Natural killer cell (primary cell): ENCODE measurements at regions not wholly inside any gene's neighbourhood (a gene's known extent, or its start where the extent isn't known, plus 50 kb on each side); places are given as distances from the start of the nearest gene placed in this dataset.

Experiments used
- ATAC-seq, 3 donors: fragments of 150-1000 bp in 2 of 3; fragments of 200-7000 bp in 1 of 3; cut with Tn5 transposase; 1 replicate in 1 of 3; 2 replicates in 2 of 3; pipeline ENCODE4 v1.10.0; 2021; ENCODE audit warnings: mild to moderate bottlenecking in 2 of 3, moderate library complexity in 2 of 3
- DNase-seq, 2 donors: peaks; one replicate each; pipeline versions ENCODE4 v3.0.0 to v3.0.0-alpha.2; 2013 to 2021; ENCODE audit warnings: mixed read lengths in 1 of 2
- H3K27ac ChIP-seq: one replicate; pipeline ENCODE4 v1.5.1; 2013; ENCODE audit warnings: mild to moderate bottlenecking, low read length
- H3K27me3 ChIP-seq: one replicate; pipeline ENCODE4 v1.6.1; 2013; ENCODE audit warnings: low read length; ENCODE audit not compliant: control insufficient read depth, insufficient read depth
- H3K36me3 ChIP-seq: one replicate; pipeline ENCODE4 v1.6.1; 2013; ENCODE audit warnings: low read length; ENCODE audit not compliant: control insufficient read depth, insufficient read depth
- H3K4me1 ChIP-seq: one replicate; pipeline ENCODE4 v1.6.1; 2013; ENCODE audit warnings: low read length; ENCODE audit not compliant: control insufficient read depth, insufficient read depth
- H3K4me3 ChIP-seq: one replicate; pipeline ENCODE4 v1.5.1; 2013; ENCODE audit warnings: low read length
- H3K9me3 ChIP-seq: one replicate; pipeline ENCODE4 v1.6.1; 2013; ENCODE audit warnings: low read length; ENCODE audit not compliant: control insufficient read depth, insufficient read depth
- H3K27ac Mint-ChIP-seq, 2 donors: one replicate each; pipeline ENCODE4 v1.8.0; 2022; ENCODE audit warnings: mild to moderate bottlenecking in 2 of 2, mixed read lengths in 2 of 2, moderate library complexity in 1 of 2
- H3K27me3 Mint-ChIP-seq, 2 donors: one replicate each; pipeline ENCODE4 v1.8.0; 2022; ENCODE audit warnings: low read depth in 2 of 2, mixed read lengths in 2 of 2
- H3K36me3 Mint-ChIP-seq: one replicate; pipeline ENCODE4 v1.8.0; 2022; ENCODE audit warnings: mixed read lengths
- H3K4me1 Mint-ChIP-seq, 2 donors: one replicate each; pipeline ENCODE4 v1.8.0; 2022; ENCODE audit warnings: mixed read lengths in 2 of 2
- H3K4me3 Mint-ChIP-seq: one replicate; pipeline ENCODE4 v1.8.0; 2022; ENCODE audit warnings: mild to moderate bottlenecking, moderate library complexity, mixed read lengths
- H3K9me3 Mint-ChIP-seq, 2 donors: one replicate each; pipeline ENCODE4 v1.8.0; 2022; ENCODE audit warnings: mixed read lengths in 2 of 2
- WGBS: methylation state at CpG from one replicate; pipeline ENCODE4 v1.1.7; 2013; ENCODE audit warnings: missing lambda C conversion rate; ENCODE audit not compliant: insufficient coverage; 5-methylcytosine and 5-hydroxymethylcytosine counted together
- intact Hi-C: fragments of 100-400 bp; cut with micrococcal nuclease; formaldehyde crosslinking; loops from one replicate; pipeline ENCODE4 v1.14.2; 2022
- TF ChIP-seq, protein P1 (sequence below): fragments of 200-600 bp; IDR thresholded peaks from one replicate; pipeline ENCODE4 v1.8.0; 2022; ENCODE audit warnings: antibody characterized with exemption

DNA sequence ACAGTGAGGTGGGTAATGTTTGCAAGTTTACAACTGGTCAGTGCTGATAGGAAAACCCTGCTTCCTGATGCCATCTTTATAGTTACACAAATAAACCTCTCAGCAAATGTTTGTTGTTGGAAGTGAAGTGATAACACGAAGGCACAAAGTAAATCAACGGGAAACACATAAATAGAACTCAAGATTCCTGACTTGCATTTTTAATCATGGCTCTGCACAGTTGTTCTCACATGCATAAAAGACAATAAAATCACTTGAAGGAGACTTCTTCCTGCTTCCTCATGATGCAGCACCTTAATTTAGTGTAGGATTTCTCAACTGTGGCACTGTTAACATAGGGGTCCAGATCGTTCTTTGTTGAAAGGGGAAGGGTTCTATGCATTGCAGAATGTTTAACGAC is 907.7 kb downstream of the RAB28 start:
- TF ChIP-seq, protein P1, sequence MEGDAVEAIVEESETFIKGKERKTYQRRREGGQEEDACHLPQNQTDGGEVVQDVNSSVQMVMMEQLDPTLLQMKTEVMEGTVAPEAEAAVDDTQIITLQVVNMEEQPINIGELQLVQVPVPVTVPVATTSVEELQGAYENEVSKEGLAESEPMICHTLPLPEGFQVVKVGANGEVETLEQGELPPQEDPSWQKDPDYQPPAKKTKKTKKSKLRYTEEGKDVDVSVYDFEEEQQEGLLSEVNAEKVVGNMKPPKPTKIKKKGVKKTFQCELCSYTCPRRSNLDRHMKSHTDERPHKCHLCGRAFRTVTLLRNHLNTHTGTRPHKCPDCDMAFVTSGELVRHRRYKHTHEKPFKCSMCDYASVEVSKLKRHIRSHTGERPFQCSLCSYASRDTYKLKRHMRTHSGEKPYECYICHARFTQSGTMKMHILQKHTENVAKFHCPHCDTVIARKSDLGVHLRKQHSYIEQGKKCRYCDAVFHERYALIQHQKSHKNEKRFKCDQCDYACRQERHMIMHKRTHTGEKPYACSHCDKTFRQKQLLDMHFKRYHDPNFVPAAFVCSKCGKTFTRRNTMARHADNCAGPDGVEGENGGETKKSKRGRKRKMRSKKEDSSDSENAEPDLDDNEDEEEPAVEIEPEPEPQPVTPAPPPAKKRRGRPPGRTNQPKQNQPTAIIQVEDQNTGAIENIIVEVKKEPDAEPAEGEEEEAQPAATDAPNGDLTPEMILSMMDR = no peak
- DNase-seq (no peak), ATAC-seq (no peak)
- intact Hi-C loops = no loop called here
- Mint-ChIP-seq H3K36me3 (no peaks in the 10 kb centered on the region), H3K4me1 (no peaks in the 10 kb centered on the region), H3K27ac (no peak overlapping the region), H3K4me3 (no peak overlapping the region), H3K9me3 (peaks cover 16 to 17% of the 10 kb centered on the region in 2 donors), H3K27me3 (no peaks in the 10 kb centered on the region)
- Histone ChIP-seq H3K9me3 (no peaks in the 10 kb centered on the region), H3K4me3 (no peak overlapping the region), H3K27ac (no peak overlapping the region), H3K27me3 (no peaks in the 10 kb centered on the region), H3K36me3 (no peaks in the 10 kb centered on the region), H3K4me1 (no peaks in the 10 kb centered on the region)
- WGBS = 26% methylated on average over 4 of the region's 4 CpGs

DNA sequence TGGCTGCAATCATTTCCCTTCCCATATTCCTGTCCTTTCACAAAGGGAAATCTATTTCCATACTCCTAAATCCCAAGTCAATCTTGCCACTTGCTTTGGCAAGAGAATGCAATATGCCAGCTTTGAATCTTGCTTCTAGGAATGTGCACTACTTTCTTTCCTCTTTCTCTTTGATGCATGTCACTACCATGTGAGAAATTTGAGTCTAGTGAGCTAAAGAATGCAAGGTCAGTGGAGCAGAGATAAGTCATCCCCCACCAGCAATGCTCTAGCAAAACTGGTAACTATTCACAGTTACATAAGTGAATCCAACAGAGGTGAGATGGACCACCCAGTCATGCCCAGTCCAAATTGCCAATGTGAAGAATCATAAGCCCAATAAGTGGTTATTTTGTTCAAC is 910.4 kb downstream of the RAB28 start:
- H3K9me3 Mint-ChIP-seq = peaks cover 14 to 16% of the 10 kb centered on the region in 2 donors
- TF ChIP-seq, protein P1 = no peak

DNA sequence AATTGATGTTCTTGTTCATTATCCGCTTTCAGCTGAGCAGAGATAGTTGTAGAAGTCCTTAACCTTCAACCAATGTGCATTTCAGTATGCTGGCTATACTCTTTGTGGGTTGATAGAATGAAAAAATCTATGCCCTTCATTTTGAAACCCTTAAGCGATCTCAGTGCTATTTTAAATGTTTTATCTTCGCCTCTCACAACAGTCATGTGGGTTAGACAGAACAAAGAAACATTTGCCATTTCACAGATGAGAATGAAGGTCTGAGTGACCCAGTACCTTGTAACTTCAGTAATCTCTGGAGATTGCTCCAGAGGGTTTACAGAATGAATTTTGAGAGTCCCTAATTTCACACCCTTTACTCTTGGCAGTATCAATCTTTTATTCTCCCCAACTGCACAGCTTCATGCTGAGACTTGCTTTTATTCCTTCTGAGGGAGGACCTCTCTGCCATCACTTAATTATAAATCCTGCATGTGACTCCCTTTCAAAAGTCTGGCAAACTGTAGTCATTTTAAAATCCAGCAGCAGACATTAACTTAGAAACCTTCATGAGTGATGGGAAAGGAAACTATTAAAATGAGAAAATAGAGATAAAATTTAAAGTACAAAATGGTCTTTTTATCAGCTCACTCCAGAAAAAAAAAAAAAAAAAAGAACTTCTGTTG is 921.5 kb downstream of the RAB28 start:
- H3K9me3 ChIP-seq = no peaks in the 10 kb centered on the region
- 82% methylated on average over 3 of the region's 3 CpGs for WGBS
- H3K27ac ChIP-seq = no peak overlapping the region
- Mint-ChIP-seq H3K4me1 (no peaks in the 10 kb centered on the region), H3K9me3 (peaks cover 10 to 14% of the 10 kb centered on the region in 2 donors), H3K27ac (no peak overlapping the region), H3K36me3 (no peaks in the 10 kb centered on the region), H3K27me3 (no peaks in the 10 kb centered on the region), H3K4me3 (no peak overlapping the region)
- TF ChIP-seq, protein P1 = no peak
- ATAC-seq (no peak), DNase-seq (no peak)
- H3K4me3 ChIP-seq = no peak overlapping the region
- intact Hi-C loops = no loop called here
- no peaks in the 10 kb centered on the region for H3K27me3 ChIP-seq
- no peaks in the 10 kb centered on the region for H3K4me1 ChIP-seq
- H3K36me3 ChIP-seq = no peaks in the 10 kb centered on the region

More for the DNA sequence above, 910.4 kb downstream of the RAB28 start:
- Mint-ChIP-seq H3K4me1 (no peaks in the 10 kb centered on the region), H3K27ac (no peak overlapping the region), H3K27me3 (no peaks in the 10 kb centered on the region), H3K36me3 (no peaks in the 10 kb centered on the region), H3K4me3 (no peak overlapping the region)
- no peaks in the 10 kb centered on the region for H3K9me3 ChIP-seq
- H3K4me1 ChIP-seq = no peaks in the 10 kb centered on the region
- H3K4me3 ChIP-seq = no peak overlapping the region
- intact Hi-C loops = no loop called here
- H3K27ac ChIP-seq = no peak overlapping the region
- H3K36me3 ChIP-seq = no peaks in the 10 kb centered on the region
- no peak for DNase-seq
- ATAC-seq = no peak
- H3K27me3 ChIP-seq = no peaks in the 10 kb centered on the region

DNA sequence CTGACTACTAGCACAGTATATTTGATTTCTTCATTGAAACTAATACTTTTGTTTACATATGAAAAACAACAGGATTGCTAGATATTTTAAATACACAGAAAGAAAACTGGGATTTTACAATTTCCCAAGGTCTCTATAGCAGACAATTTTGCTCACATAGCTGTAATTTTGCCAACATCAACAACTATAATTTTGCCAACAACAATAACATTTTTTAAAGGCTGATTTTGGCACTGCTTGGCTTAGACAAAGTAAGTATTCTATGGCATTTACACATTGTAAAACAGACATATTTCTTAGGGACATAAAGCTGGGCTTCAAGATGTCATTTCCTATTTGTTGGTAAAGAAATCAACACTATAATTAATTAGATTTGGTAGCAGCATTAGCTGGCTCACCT is 922.1 kb downstream of the RAB28 start:
- intact Hi-C loops = no loop called here
- H3K9me3 ChIP-seq = no peaks in the 10 kb centered on the region
- TF ChIP-seq, protein P1 = no peak
- no peaks in the 10 kb centered on the region for H3K36me3 ChIP-seq
- Mint-ChIP-seq H3K9me3 (peaks cover 10 to 17% of the 10 kb centered on the region in 2 donors), H3K4me1 (no peaks in the 10 kb centered on the region), H3K27me3 (no peaks in the 10 kb centered on the region), H3K36me3 (no peaks in the 10 kb centered on the region), H3K4me3 (no peak overlapping the region), H3K27ac (no peak overlapping the region)
- no peaks in the 10 kb centered on the region for H3K4me1 ChIP-seq
- no peak overlapping the region for H3K4me3 ChIP-seq
- ATAC-seq = no peak
- no peaks in the 10 kb centered on the region for H3K27me3 ChIP-seq
- H3K27ac ChIP-seq = no peak overlapping the region
- DNase-seq = no peak
